RPMI7951 (cell line): ENCODE measurements at regions not wholly inside any gene's neighbourhood (a gene's known extent, or its start where the extent isn't known, plus 50 kb on each side); places are given as distances from the start of the nearest gene placed in this dataset.

Experiments
- DNase-seq: peaks from one replicate; pipeline ENCODE4 v3.0.0-alpha.2; 2012; ENCODE audit warnings: low read depth

GRCh38 chr16:85471469-85472431 is 141.4 kb upstream of the GSE1 start:
- DNase-seq, result no peak

DNA sequence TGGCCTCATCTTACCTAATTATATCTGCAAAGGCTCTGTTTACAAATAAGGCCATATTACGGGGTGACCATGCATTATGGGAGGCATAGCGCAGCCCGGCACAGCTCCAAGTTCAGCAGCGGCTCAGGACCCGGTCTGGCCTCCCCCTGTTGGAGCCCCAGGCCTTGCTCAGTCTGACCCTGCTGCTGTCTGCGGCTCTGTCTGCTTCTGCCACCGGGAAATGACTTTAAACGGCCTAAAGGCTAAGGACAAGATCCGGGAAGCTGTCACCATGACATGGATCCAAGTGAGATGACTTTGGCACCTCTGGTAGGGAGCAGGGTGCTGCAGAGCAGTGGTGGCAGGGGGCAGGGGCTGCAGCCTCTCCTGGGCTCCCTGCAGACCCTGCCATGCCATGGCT is 140.6 kb upstream of the GSE1 start:
- DNase-seq, result no peak

DNA sequence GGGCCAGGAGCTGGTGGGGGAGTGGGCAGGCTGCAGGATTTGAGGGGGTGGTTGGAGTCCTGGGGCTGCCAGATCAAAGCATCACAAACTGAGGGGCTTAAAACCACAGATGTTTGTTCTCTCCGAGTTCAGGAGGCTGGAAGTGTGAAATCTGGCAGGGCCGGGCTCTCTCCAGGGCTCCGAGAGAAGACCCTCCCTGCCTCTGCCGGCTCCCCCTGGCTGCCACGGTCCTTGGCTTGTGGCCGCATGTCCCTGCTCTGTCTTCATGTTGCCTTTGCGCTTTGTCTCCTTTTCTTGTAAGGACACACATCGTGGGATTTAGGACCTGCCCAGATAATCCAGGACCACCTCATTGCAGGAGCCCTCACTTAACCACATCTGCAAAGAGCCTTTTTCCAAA is 139.8 kb upstream of the GSE1 start:
- no peak for DNase-seq

- no peak for DNase-seq
Measured at GRCh38 chr16:85473909-85474620, 139.1 kb upstream of the GSE1 start.

GRCh38 chr16:85474621-85475217 is 138.4 kb upstream of the GSE1 start:
- no peak for DNase-seq

- no peak for DNase-seq
Measured at GRCh38 chr16:85475233-85475632, 137.9 kb upstream of the GSE1 start.

GRCh38 chr16:85475691-85476300 is 137.3 kb upstream of the GSE1 start:
- no peak for DNase-seq

GRCh38 chr16:85476389-85476788 is 136.7 kb upstream of the GSE1 start:
- DNase-seq, result no peak

- no peak for DNase-seq
Measured at GRCh38 chr16:85477801-85478363, 135.2 kb upstream of the GSE1 start.

DNA sequence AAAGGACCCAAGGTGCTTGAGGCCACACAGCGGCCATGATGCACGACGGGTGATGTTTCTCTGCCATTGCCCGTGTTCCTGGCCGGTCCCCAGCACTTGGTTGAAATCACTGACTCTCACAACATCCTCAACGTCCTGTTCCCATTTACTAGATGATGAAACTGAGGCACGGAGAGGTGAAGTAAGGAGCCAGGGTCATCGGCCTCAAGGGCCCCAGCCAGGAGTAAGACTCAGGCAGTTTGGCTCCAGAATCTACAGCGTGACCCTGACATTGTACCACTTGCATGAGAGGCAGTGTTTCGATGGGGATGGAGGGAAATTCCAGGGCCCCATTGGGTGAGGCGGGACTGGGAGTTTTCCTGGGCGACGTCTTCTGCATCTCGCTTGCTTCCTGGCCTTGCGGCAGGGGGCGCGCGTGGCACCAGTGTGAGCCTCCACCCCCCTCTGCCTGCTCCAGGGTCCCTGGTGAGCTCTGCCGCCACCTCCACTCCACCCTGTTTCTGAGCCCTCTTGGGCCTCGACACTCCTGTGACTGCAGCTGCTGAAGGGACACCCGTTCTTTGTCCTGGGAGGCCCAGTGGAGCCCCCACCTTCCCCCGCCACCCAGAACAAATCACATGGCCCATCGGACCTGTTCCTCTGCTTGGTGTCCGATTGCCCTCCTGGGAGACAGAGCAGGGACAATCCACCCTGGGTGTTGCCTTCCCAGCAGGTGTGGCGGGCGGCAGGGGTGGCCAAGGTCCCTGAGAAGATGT is 133.0 kb upstream of the GSE1 start:
- no peak for DNase-seq

DNA sequence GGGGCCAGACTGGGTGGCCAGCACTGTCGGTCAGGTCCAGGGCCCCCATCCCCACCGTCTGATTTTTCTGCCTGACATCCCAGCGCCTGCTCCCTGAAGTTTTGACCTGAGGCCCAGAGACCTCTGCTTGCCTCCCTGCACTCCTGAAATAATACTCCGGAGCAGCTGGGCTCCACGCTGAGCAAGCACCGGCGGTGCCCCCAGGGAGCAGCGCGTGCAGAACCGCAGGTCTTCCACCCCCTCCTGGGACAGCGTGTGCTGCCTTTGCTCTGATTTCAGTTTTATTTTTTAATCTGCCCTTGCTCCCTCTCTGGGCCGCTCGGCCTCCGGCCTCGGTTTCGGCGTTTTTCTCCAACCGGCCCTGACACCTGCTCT is 132.4 kb upstream of the GSE1 start:
- no peak for DNase-seq

- DNase-seq, result no peak
Measured at GRCh38 chr16:85481206-85481605, 131.9 kb upstream of the GSE1 start.

DNA sequence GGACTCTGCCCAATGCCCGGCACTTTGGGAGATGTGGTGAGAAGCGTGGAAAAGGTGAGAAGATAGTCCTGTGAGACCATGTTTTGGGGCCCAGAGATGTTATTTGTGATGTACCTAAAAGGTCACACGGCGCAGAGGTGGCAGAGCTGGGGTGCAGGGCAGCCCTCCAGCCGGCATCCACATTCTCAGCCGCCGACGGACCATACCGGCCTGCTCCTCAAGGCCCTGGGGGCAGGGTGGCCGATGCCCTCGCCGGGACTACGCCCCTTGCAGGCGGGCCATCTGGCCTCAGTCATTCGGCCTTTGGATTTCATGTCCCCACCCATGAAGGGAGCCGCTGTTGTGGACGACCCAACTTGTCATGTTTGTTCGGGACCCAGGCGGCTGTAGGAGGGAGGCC is 131.4 kb upstream of the GSE1 start:
- DNase-seq, result no peak

DNA sequence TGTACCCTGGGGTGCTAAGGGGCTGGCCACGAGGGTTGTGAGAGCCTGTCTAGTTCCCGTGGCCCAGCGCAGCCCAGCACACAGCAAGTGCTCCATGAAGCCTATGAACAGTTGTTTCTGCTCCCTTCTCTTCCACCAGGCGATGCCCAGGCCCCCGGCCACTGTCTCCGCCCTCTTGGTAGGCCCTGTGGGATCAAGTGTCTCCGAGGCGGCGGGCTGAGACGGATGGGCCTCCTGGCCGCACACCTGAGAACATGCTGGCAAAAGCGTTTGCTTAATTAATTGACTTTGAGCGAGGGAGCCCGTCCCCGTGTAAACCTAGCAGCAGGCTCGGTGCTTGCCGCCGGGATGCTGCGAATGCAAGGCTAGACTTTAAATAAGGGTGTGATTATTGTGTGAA is 129.7 kb upstream of the GSE1 start:
- DNase-seq, result no peak

DNA sequence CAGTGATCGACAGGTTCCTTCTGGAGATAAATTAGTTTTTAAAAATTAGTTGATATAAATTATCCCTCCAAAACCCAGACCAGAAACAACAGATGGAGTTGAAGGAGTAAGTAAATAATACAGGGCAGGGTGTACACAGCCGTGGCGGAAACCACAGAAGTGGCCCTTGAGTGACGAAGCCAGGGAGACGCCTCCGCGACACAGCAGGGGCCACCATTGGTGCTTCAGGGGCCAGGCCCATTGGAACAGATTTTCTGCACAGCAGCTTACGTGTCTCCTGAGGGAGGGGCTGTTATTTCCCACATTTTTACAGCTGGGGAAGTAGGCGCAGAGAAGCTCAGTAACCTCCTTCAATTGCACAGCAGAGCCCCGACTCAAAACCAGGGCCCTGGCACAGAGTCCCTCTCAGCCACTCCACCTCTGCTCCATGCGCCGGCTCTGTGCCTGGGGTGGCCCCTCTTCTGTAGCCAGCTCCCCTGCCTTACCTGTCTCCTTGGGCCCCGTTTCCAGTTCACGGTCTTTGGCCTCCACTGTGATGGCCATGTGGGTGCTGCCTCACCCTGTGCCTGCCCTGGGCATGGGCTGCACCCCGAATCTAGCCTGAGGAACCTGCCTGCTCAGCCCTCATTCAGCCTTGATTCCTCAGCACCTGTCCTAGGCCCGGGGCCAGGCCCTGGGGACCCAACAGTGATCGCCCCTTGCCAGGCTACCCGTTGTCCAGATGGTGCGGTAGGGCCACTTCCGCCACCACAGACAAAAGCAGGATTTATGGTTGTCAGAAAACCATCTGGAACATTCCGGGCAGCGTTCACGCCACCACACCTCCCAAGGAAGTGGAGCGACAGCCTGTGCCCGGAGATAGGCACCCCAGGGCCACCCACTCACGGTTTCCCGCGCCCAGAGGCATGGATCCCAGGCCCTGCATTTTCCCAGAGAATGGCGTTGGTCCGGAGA is 128.5 kb upstream of the GSE1 start:
- DNase-seq, result no peak

DNA sequence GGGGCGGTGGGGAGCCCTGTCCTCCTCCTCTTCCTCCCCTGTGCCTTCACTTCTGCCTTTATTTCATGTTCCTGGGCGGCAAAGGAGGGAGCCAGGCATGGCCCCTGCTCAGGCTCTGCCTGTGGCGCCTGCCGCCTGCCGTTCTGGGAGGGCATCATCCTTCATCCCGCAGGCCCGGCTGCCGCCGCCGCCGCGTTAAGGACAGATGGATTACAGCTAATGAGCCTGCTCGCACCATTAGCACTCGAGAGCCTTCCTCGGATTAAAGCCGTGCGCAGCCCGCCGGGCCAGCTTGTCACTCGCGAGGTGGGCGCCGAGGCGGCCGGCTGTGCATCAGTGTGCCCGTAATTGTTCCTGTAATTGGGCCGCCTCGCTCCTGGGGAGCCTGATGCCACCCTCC is 127.7 kb upstream of the GSE1 start:
- DNase-seq, result no peak

DNA sequence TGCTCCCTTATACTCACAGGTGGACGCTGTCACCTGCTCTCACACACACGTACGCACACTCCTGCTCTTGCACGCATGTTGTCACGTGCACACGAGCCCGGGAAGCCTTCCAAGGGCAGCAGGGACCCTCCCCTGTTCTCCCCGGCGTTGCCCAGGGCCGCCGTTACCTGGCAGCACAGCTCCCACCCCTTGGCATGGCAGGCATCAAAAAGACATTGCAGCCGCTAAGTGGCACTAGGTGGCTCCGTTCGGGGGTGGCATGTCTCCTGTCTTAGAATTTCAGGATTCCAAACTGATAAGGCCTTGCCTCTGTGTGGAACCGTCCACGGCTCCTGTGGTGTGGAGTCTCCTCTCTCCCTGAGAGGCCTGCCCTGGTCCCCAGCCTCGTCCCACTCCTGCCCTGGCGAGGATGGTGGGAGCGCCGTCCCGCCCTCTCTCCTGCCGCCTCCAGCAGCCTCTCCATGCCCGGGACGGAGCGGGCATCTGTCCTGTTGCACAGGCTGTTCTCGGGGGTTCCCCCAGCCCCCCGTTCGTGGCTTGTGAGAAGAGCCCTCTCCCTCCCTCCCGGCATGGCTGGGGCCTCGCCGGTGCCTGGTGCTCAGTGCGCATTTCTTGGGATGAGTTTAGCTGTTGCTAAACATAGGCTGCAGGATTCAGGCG is 126.7 kb upstream of the GSE1 start:
- no peak for DNase-seq

GRCh38 chr16:85488414-85488813 is 124.7 kb upstream of the GSE1 start:
- no peak for DNase-seq

GRCh38 chr16:85490407-85491057 is 122.6 kb upstream of the GSE1 start:
- DNase-seq, result no peak
